ENCODE measurements at regions not wholly inside any gene's neighbourhood (a gene's known extent, or its start where the extent isn't known, plus 50 kb on each side); places are given as distances from the start of the nearest gene placed in this dataset.
"Not testable (repeated sequence)": the region's sequence is repeated elsewhere in the genome, so short reads cannot be mapped to it uniquely, and the experiment has no call there.

- TF ChIP-seq, protein P1, sequence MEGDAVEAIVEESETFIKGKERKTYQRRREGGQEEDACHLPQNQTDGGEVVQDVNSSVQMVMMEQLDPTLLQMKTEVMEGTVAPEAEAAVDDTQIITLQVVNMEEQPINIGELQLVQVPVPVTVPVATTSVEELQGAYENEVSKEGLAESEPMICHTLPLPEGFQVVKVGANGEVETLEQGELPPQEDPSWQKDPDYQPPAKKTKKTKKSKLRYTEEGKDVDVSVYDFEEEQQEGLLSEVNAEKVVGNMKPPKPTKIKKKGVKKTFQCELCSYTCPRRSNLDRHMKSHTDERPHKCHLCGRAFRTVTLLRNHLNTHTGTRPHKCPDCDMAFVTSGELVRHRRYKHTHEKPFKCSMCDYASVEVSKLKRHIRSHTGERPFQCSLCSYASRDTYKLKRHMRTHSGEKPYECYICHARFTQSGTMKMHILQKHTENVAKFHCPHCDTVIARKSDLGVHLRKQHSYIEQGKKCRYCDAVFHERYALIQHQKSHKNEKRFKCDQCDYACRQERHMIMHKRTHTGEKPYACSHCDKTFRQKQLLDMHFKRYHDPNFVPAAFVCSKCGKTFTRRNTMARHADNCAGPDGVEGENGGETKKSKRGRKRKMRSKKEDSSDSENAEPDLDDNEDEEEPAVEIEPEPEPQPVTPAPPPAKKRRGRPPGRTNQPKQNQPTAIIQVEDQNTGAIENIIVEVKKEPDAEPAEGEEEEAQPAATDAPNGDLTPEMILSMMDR (IDR thresholded peaks at IDR 0.05; ENCODE audit: extremely low read depth, low read depth, low read length) = no peak
- no peak for DNase-seq (ENCODE audit: insufficient read length, low spot score, missing footprints)
- Histone ChIP-seq H3K4me3 (ENCODE audit: insufficient read depth, low read length) (no peak overlapping the region), H3K36me3 (ENCODE audit: insufficient read depth, low read length) (no peaks in the 10 kb centered on the region), H4K20me1 (ENCODE audit: insufficient read depth, low read length) (no peaks in the 10 kb centered on the region), H2AFZ (ENCODE audit: low read length) (no peak overlapping the region), H3K27ac (ENCODE audit: low read depth, low read length) (no peak overlapping the region), H3K4me2 (ENCODE audit: insufficient read depth, low read length) (no peak overlapping the region), H3K79me2 (ENCODE audit: insufficient read depth, low read length) (no peaks in the 10 kb centered on the region), H3K4me1 (ENCODE audit: insufficient read depth, low read length) (no peaks in the 10 kb centered on the region), H3K27me3 (ENCODE audit: insufficient read depth, low read length) (no peaks in the 10 kb centered on the region), H3K9me3 (ENCODE audit: low read depth, low read length) (no peaks in the 10 kb centered on the region)
Measured at GRCh38 chr1:189212606-189213005, 1265.1 kb downstream of the BRINP3 start.

GRCh38 chr1:189216886-189217285 is 1260.8 kb downstream of the BRINP3 start:
- H3K27me3 ChIP-seq (ENCODE audit: insufficient read depth, low read length) = no peaks in the 10 kb centered on the region
- no peak for DNase-seq (ENCODE audit: insufficient read length, low spot score, missing footprints)
- no peak overlapping the region for H2AFZ ChIP-seq (ENCODE audit: low read length)
- TF ChIP-seq, protein P1 (IDR thresholded peaks at IDR 0.05; ENCODE audit: extremely low read depth, low read depth, low read length) = no peak
- H3K4me2 ChIP-seq (ENCODE audit: insufficient read depth, low read length) = no peak overlapping the region
- H4K20me1 ChIP-seq (ENCODE audit: insufficient read depth, low read length) = no peaks in the 10 kb centered on the region
- H3K36me3 ChIP-seq (ENCODE audit: insufficient read depth, low read length) = no peaks in the 10 kb centered on the region
- no peaks in the 10 kb centered on the region for H3K79me2 ChIP-seq (ENCODE audit: insufficient read depth, low read length)
- H3K4me3 ChIP-seq (ENCODE audit: insufficient read depth, low read length) = no peak overlapping the region
- H3K4me1 ChIP-seq (ENCODE audit: insufficient read depth, low read length) = no peaks in the 10 kb centered on the region
- no peak overlapping the region for H3K27ac ChIP-seq (ENCODE audit: low read depth, low read length)
- H3K9me3 ChIP-seq (ENCODE audit: low read depth, low read length) = no peaks in the 10 kb centered on the region

GRCh38 chr1:189217646-189218045 is 1260.0 kb downstream of the BRINP3 start:
- no peaks in the 10 kb centered on the region for H3K79me2 ChIP-seq (ENCODE audit: insufficient read depth, low read length)
- no peaks in the 10 kb centered on the region for H4K20me1 ChIP-seq (ENCODE audit: insufficient read depth, low read length)
- H3K27ac ChIP-seq (ENCODE audit: low read depth, low read length) = no peak overlapping the region
- no peak overlapping the region for H3K4me3 ChIP-seq (ENCODE audit: insufficient read depth, low read length)
- H3K4me1 ChIP-seq (ENCODE audit: insufficient read depth, low read length) = no peaks in the 10 kb centered on the region
- DNase-seq (ENCODE audit: insufficient read length, low spot score, missing footprints) = no peak
- no peaks in the 10 kb centered on the region for H3K9me3 ChIP-seq (ENCODE audit: low read depth, low read length)
- H3K36me3 ChIP-seq (ENCODE audit: insufficient read depth, low read length) = no peaks in the 10 kb centered on the region
- no peaks in the 10 kb centered on the region for H3K27me3 ChIP-seq (ENCODE audit: insufficient read depth, low read length)
- TF ChIP-seq, protein P1 (IDR thresholded peaks at IDR 0.05; ENCODE audit: extremely low read depth, low read depth, low read length) = no peak
- H3K4me2 ChIP-seq (ENCODE audit: insufficient read depth, low read length) = no peak overlapping the region
- H2AFZ ChIP-seq (ENCODE audit: low read length) = no peak overlapping the region

DNA sequence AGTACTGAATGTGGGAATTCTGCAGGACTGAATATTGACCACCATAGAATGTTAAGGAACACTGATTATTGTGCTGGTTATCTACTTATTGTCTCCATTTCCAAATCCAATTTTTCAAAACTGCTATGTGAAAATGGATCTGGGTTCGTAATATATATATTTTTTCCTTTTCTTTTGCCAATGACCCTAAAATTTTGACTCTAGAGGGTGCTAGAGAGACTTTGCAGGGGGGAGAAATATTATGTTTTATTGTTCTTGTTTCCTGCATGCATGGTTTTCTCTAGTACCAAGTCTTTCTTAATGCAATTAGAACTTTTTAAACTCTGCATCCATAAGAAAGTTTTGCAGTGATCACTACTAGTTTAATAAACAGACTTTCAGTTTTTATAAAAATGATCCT is 1256.9 kb downstream of the BRINP3 start:
- Histone ChIP-seq H3K4me3 (ENCODE audit: insufficient read depth, low read length) (no peak overlapping the region), H3K4me2 (ENCODE audit: insufficient read depth, low read length) (no peak overlapping the region), H3K4me1 (ENCODE audit: insufficient read depth, low read length) (no peaks in the 10 kb centered on the region), H4K20me1 (ENCODE audit: insufficient read depth, low read length) (no peaks in the 10 kb centered on the region), H3K9me3 (ENCODE audit: low read depth, low read length) (no peaks in the 10 kb centered on the region), H3K79me2 (ENCODE audit: insufficient read depth, low read length) (no peaks in the 10 kb centered on the region), H3K36me3 (ENCODE audit: insufficient read depth, low read length) (no peaks in the 10 kb centered on the region), H2AFZ (ENCODE audit: low read length) (no peak overlapping the region), H3K27me3 (ENCODE audit: insufficient read depth, low read length) (no peaks in the 10 kb centered on the region), H3K27ac (ENCODE audit: low read depth, low read length) (no peak overlapping the region)
- TF ChIP-seq, protein P1 (IDR thresholded peaks at IDR 0.05; ENCODE audit: extremely low read depth, low read depth, low read length) = no peak
- no peak for DNase-seq (ENCODE audit: insufficient read length, low spot score, missing footprints)

GRCh38 chr1:189225794-189226145 is 1251.9 kb downstream of the BRINP3 start:
- H3K36me3 ChIP-seq (ENCODE audit: insufficient read depth, low read length); H3K79me2 ChIP-seq (ENCODE audit: insufficient read depth, low read length); H4K20me1 ChIP-seq (ENCODE audit: insufficient read depth, low read length); H3K4me2 ChIP-seq (ENCODE audit: insufficient read depth, low read length); DNase-seq (ENCODE audit: insufficient read length, low spot score, missing footprints); H2AFZ ChIP-seq (ENCODE audit: low read length); H3K27ac ChIP-seq (ENCODE audit: low read depth, low read length); H3K4me1 ChIP-seq (ENCODE audit: insufficient read depth, low read length); H3K9me3 ChIP-seq (ENCODE audit: low read depth, low read length); H3K4me3 ChIP-seq (ENCODE audit: insufficient read depth, low read length); H3K27me3 ChIP-seq (ENCODE audit: insufficient read depth, low read length): not testable (repeated sequence)
